Vagina (tissue), 2 donors: ENCODE measurements at regions not wholly inside any gene's neighbourhood (a gene's known extent, or its start where the extent isn't known, plus 50 kb on each side); places are given as distances from the start of the nearest gene placed in this dataset.
"Not testable (repeated sequence)": the region's sequence is repeated elsewhere in the genome, so short reads cannot be mapped to it uniquely, and the experiment has no call there.

ENCODE experiments used
- DNase-seq, 2 donors: peaks; one replicate each; pipeline ENCODE4 v3.0.0-alpha.2; 2017; ENCODE audit errors: extremely low spot score in 2 of 2
- H3K27ac ChIP-seq: fragments of 200-600 bp; sonication (generic); one replicate; pipeline ENCODE4 v1.5.1; 2019
- H3K27me3 ChIP-seq: fragments of 200-600 bp; sonication (generic); one replicate; pipeline ENCODE4 v1.5.1; 2019
- H3K36me3 ChIP-seq, 2 donors: fragments of 200-600 bp; sonication (generic); one replicate each; pipeline ENCODE4 v1.5.1; 2017 to 2019
- H3K4me1 ChIP-seq: fragments of 200-600 bp; sonication (generic); one replicate; pipeline ENCODE4 v1.5.1; 2019
- H3K4me3 ChIP-seq, 2 donors: fragments of 200-600 bp; sonication (generic); 1 replicate in 1 of 2; 2 replicates in 1 of 2; pipeline ENCODE4 v1.5.1; 2016 to 2019
- H3K9me3 ChIP-seq: fragments of 200-600 bp; sonication (generic); one replicate; pipeline ENCODE4 v1.5.1; 2019
- CTCF ChIP-seq, 3 experiments: fragments of 450-650 bp in 2 of 3; fragments of 200-600 bp in 1 of 3; sonication (generic) in 1 of 3; IDR thresholded peaks; one replicate each; pipeline ENCODE4 v1.5.1; 2017 to 2019; ENCODE audit warnings: antibody characterized with exemption in 3 of 3, mild to moderate bottlenecking in 2 of 3, moderate library complexity in 2 of 3
- POLR2A ChIP-seq, 2 donors: fragments of 450-650 bp; IDR thresholded peaks; one replicate each; pipeline ENCODE4 v1.6.1; 2017; ENCODE audit warnings: antibody characterized with exemption in 2 of 2, mild to moderate bottlenecking in 2 of 2, moderate library complexity in 2 of 2
- POLR2AphosphoS5 ChIP-seq, 2 donors: sonication (generic); formaldehyde crosslinking; IDR thresholded peaks; one replicate each; pipeline ENCODE4 v1.9.0; 2017; ENCODE audit warnings: antibody characterized with exemption in 2 of 2, mild to moderate bottlenecking in 2 of 2, low read depth in 1 of 2; ENCODE audit not compliant: insufficient read depth in 1 of 2
- intact Hi-C: fragments of 100-400 bp; cut with DNase I; formaldehyde crosslinking; loops from one replicate; pipeline ENCODE4 v1.15.1; 2023

- no peak for TF ChIP-seq CTCF (IDR thresholded peaks at IDR 0.05)
- TF ChIP-seq POLR2AphosphoS5 (IDR thresholded peaks at IDR 0.05; ENCODE audit: insufficient read depth in 1 of 2, low read depth in 1 of 2) = no peak
- H3K4me3 ChIP-seq = no peak overlapping the region
- H3K9me3 ChIP-seq = no peaks in the 10 kb centered on the region
- no peak for DNase-seq
- H3K4me1 ChIP-seq = no peaks in the 10 kb centered on the region
- intact Hi-C loops = no loop called here
- no peaks in the 10 kb centered on the region for H3K36me3 ChIP-seq
- H3K27ac ChIP-seq = no peak overlapping the region
- no peaks in the 10 kb centered on the region for H3K27me3 ChIP-seq
These were observed 324.2 kb upstream of the MAN1A1 start for GRCh38 chr6:119673741-119674140.

- H3K36me3 ChIP-seq = no peaks in the 10 kb centered on the region
- H3K9me3 ChIP-seq = no peaks in the 10 kb centered on the region
- H3K27ac ChIP-seq = no peak overlapping the region
- H3K4me1 ChIP-seq = no peaks in the 10 kb centered on the region
- DNase-seq = no peak
- H3K4me3 ChIP-seq = no peak overlapping the region
- intact Hi-C loops = no loop called here
- H3K27me3 ChIP-seq = no peaks in the 10 kb centered on the region
- TF ChIP-seq CTCF (IDR thresholded peaks at IDR 0.05) (no peak), POLR2A (IDR thresholded peaks at IDR 0.05) (no peak), POLR2AphosphoS5 (IDR thresholded peaks at IDR 0.05; ENCODE audit: insufficient read depth in 1 of 2, low read depth in 1 of 2) (no peak)
These were observed 323.2 kb upstream of the MAN1A1 start for GRCh38 chr6:119672725-119673124.

- Histone ChIP-seq H3K4me3 (no peak overlapping the region), H3K4me1 (no peaks in the 10 kb centered on the region), H3K27me3 (no peaks in the 10 kb centered on the region), H3K9me3 (no peaks in the 10 kb centered on the region), H3K27ac (no peak overlapping the region), H3K36me3 (no peaks in the 10 kb centered on the region)
- TF ChIP-seq POLR2A (IDR thresholded peaks at IDR 0.05) (no peak), POLR2AphosphoS5 (IDR thresholded peaks at IDR 0.05; ENCODE audit: insufficient read depth in 1 of 2, low read depth in 1 of 2) (no peak), CTCF (IDR thresholded peaks at IDR 0.05) (no peak)
- intact Hi-C loops = no loop called here
- DNase-seq = no peak
These were observed 321.5 kb upstream of the MAN1A1 start for GRCh38 chr6:119671105-119671504.

GRCh38 chr6:119669221-119669620 lies 319.7 kb upstream of the MAN1A1 start:
- Histone ChIP-seq H3K4me1 (no peaks in the 10 kb centered on the region), H3K9me3 (no peaks in the 10 kb centered on the region), H3K27me3 (no peaks in the 10 kb centered on the region), H3K27ac (no peak overlapping the region), H3K4me3 (no peak overlapping the region), H3K36me3 (no peaks in the 10 kb centered on the region)
- TF ChIP-seq CTCF (IDR thresholded peaks at IDR 0.05) (no peak), POLR2A (IDR thresholded peaks at IDR 0.05) (no peak), POLR2AphosphoS5 (IDR thresholded peaks at IDR 0.05; ENCODE audit: insufficient read depth in 1 of 2, low read depth in 1 of 2) (no peak)
- intact Hi-C loops = no loop called here
- DNase-seq = no peak

GRCh38 chr6:119665432-119665831 lies 315.9 kb upstream of the MAN1A1 start:
- H3K36me3 ChIP-seq, H3K9me3 ChIP-seq, H3K4me1 ChIP-seq, H3K4me3 ChIP-seq, DNase-seq, H3K27me3 ChIP-seq, H3K27ac ChIP-seq, intact Hi-C loops: not testable (repeated sequence)

GRCh38 chr6:119661628-119662027 lies 312.1 kb upstream of the MAN1A1 start:
- TF ChIP-seq CTCF (IDR thresholded peaks at IDR 0.05) (no peak), POLR2A (IDR thresholded peaks at IDR 0.05) (no peak), POLR2AphosphoS5 (IDR thresholded peaks at IDR 0.05; ENCODE audit: insufficient read depth in 1 of 2, low read depth in 1 of 2) (no peak)
- H3K4me3 ChIP-seq = no peak overlapping the region

More at GRCh38 chr6:119661628-119662027, 312.1 kb upstream of the MAN1A1 start:
- Histone ChIP-seq H3K36me3 (no peaks in the 10 kb centered on the region), H3K4me1 (no peaks in the 10 kb centered on the region), H3K27ac (no peak overlapping the region), H3K27me3 (no peaks in the 10 kb centered on the region), H3K9me3 (no peaks in the 10 kb centered on the region)
- intact Hi-C loops = no loop called here
- DNase-seq = no peak
